OCI-LY1 (cell line): ENCODE measurements at regions not wholly inside any gene's neighbourhood (a gene's known extent, or its start where the extent isn't known, plus 50 kb on each side); places are given as distances from the start of the nearest gene placed in this dataset.

ENCODE experiments used
- EZH2 ChIP-seq: fragments of 200-600 bp; sonication (generic), shearing (Covaris generic); IDR thresholded peaks from 2 replicates; pipeline ENCODE4 v1.8.0; 2017; ENCODE audit warnings: borderline replicate concordance, mixed run types, mild to moderate bottlenecking, antibody characterized with exemption, low read length, moderate library complexity, mixed read lengths
- TF ChIP-seq, protein P1 (sequence below): fragments of 200-600 bp; sonication (generic), shearing (Covaris generic); IDR thresholded peaks from 2 replicates; pipeline ENCODE4 v1.5.1; 2017; ENCODE audit warnings: mild to moderate bottlenecking, antibody characterized with exemption, low read length, moderate library complexity, mixed read lengths

DNA sequence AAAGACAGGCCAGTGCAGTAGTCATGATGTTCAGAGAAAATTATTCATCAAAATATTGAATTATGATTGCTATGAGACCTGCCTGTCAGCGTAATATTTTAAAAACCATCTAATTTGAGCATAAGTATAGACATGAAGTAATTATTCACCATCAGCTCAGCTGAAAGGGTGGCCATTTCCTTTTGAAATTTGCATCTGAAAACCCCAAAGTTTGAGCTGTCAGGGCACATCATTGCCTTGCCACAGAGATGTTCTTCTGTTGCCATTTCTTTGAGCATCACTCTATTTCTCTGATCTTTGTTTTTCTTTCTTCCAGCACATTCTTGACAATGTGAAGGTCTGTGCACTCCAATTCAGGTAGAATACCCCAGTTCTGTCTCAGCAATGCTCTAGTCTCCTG is 147.5 kb upstream of the RHOBTB1 start:
- TF ChIP-seq, protein P1, sequence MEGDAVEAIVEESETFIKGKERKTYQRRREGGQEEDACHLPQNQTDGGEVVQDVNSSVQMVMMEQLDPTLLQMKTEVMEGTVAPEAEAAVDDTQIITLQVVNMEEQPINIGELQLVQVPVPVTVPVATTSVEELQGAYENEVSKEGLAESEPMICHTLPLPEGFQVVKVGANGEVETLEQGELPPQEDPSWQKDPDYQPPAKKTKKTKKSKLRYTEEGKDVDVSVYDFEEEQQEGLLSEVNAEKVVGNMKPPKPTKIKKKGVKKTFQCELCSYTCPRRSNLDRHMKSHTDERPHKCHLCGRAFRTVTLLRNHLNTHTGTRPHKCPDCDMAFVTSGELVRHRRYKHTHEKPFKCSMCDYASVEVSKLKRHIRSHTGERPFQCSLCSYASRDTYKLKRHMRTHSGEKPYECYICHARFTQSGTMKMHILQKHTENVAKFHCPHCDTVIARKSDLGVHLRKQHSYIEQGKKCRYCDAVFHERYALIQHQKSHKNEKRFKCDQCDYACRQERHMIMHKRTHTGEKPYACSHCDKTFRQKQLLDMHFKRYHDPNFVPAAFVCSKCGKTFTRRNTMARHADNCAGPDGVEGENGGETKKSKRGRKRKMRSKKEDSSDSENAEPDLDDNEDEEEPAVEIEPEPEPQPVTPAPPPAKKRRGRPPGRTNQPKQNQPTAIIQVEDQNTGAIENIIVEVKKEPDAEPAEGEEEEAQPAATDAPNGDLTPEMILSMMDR: no peak
- TF ChIP-seq EZH2: no peak
